ENCODE measurements at regions not wholly inside any gene's neighbourhood (a gene's known extent, or its start where the extent isn't known, plus 50 kb on each side); places are given as distances from the start of the nearest gene placed in this dataset.

- no peak overlapping the region for H2BK12ac ChIP-seq (ENCODE audit: insufficient read length, low read depth, low read length)
- TF ChIP-seq CTCF (conservative IDR thresholded peaks at IDR 0.05): no peak
- H2AFZ ChIP-seq (ENCODE audit: low read length): no peak overlapping the region
- H2AK5ac ChIP-seq (ENCODE audit: insufficient read length, low read length): no peak overlapping the region
- no peak overlapping the region for H2BK15ac ChIP-seq (ENCODE audit: low read depth, low read length)
- no peak overlapping the region for H3K9ac ChIP-seq (ENCODE audit: extremely low read depth, insufficient read length, low read length)
- no peak overlapping the region for H2BK5ac ChIP-seq (ENCODE audit: insufficient read length, low read length)
- no peak overlapping the region for H3K27ac Mint-ChIP-seq
- H3K27ac ChIP-seq (ENCODE audit: insufficient read length, low read depth, low read length): no peak overlapping the region
- no peak overlapping the region for H2BK20ac ChIP-seq (ENCODE audit: low read depth, low read length, poor library complexity, severe bottlenecking)
- H3K14ac ChIP-seq (ENCODE audit: insufficient read depth, low read length): no peak overlapping the region
- H3K4me1 ChIP-seq (ENCODE audit: insufficient read depth, low read length): no peaks in the 10 kb centered on the region
- no CpG with 5 or more reads among the region's 1 CpG for WGBS (ENCODE audit: extremely low coverage, insufficient read length, low lambda C conversion rate)
- no peaks in the 10 kb centered on the region; a peak in 1 of 4 replicates for H3K4me1 Mint-ChIP-seq
- no peaks in the 10 kb centered on the region for H3K9me3 ChIP-seq (ENCODE audit: control insufficient read depth, low read depth, low read length)
- no peak overlapping the region for H3T11ph ChIP-seq (ENCODE audit: low read length)
- H3K79me2 ChIP-seq (ENCODE audit: insufficient read depth, low read length): no peaks in the 10 kb centered on the region
- no peak overlapping the region for H3K23ac ChIP-seq (ENCODE audit: insufficient read length, low read depth, low read length)
- H3K18ac ChIP-seq (ENCODE audit: insufficient read length, low read depth, low read length): no peak overlapping the region
- no peaks in the 10 kb centered on the region for H3K36me3 Mint-ChIP-seq (ENCODE audit: insufficient read depth in 1 of 3, low read depth in 3 of 3)
- H2BK120ac ChIP-seq (ENCODE audit: low read depth, low read length, poor library complexity, severe bottlenecking): no peak overlapping the region
- H4K8ac ChIP-seq (replicated peaks; ENCODE audit: insufficient read length, low read depth, low read length): no peak overlapping the region
- no peaks in the 10 kb centered on the region for H4K20me1 ChIP-seq (ENCODE audit: control insufficient read depth, insufficient read depth, insufficient read length)
- H3K23me2 ChIP-seq (ENCODE audit: insufficient read length, low read depth, low read length, poor library complexity, severe bottlenecking): no peaks in the 10 kb centered on the region
- H3K79me1 ChIP-seq (ENCODE audit: insufficient read depth, low read depth, low read length, poor library complexity, severe bottlenecking): no peaks in the 10 kb centered on the region
- no peak for DNase-seq
- H4K91ac ChIP-seq (ENCODE audit: insufficient read length, low read depth, low read length): no peak overlapping the region
- no peaks in the 10 kb centered on the region for H3K27me3 ChIP-seq (ENCODE audit: insufficient read depth, low read length)
- H3K27me3 Mint-ChIP-seq (ENCODE audit: low read depth): no peaks in the 10 kb centered on the region; the same call in 1 of the 2 replicates
- H3K4me2 ChIP-seq (ENCODE audit: insufficient read depth, insufficient read length, low read length): no peak overlapping the region
- no peak overlapping the region for H4K5ac ChIP-seq (ENCODE audit: insufficient read length, low read depth, low read length)
- H3K9me3 Mint-ChIP-seq: no peaks in the 10 kb centered on the region
- no peak overlapping the region for H3K4ac ChIP-seq (ENCODE audit: low read depth, low read length)
- H3K4me3 Mint-ChIP-seq: no peak overlapping the region
- no peak overlapping the region for H3K56ac ChIP-seq (ENCODE audit: insufficient read length, low read depth, low read length)
These were observed 126.6 kb downstream of the RDH14 start for GRCh38 chr2:18433872-18434271.
